H1 (cell line): ENCODE measurements at regions not wholly inside any gene's neighbourhood (a gene's known extent, or its start where the extent isn't known, plus 50 kb on each side); places are given as distances from the start of the nearest gene placed in this dataset.

Experiments
- CTCF ChIA-PET: fragments of 300-600 bp; sonication (Branson Sonifier 250); formaldehyde crosslinking; loops from one replicate; lab custom pipeline; 2021; ENCODE audit not compliant: partially characterized antibody; lab: Charles Lee
- POLR2A ChIA-PET: fragments of 300-600 bp; sonication (Branson Sonifier 250); formaldehyde crosslinking; loops from one replicate; lab custom pipeline; 2021; ENCODE audit warnings: inconsistent platforms; ENCODE audit not compliant: partially characterized antibody; lab: Charles Lee
- DNase-seq, 2 experiments: peaks; one replicate each; pipeline versions ENCODE4 v3.0.0 to v3.0.0-alpha.2; 2010 to 2022; ENCODE audit warnings: low spot score in 2 of 2, low read depth in 1 of 2, mixed read lengths in 1 of 2
- FAIRE-seq: peaks from 2 replicates; lab custom pipeline; 2011; peaks lifted over from hg19 to GRCh38; lab: Jason Lieb, UNC
- H2AFZ ChIP-seq: 2 replicates; pipeline ENCODE4 v1.8.1; 2012; ENCODE audit warnings: low read length, inconsistent platforms
- H2AK5ac ChIP-seq: 2 replicates; pipeline ENCODE4 v1.6.1; 2013; ENCODE audit warnings: low read depth, low read length
- H2BK120ac ChIP-seq: replicated peaks from 2 replicates; pipeline ENCODE3; 2013; ENCODE audit warnings: low read depth, low read length, inconsistent platforms
- H2BK12ac ChIP-seq: 2 replicates; pipeline ENCODE4 v1.6.1; 2013; ENCODE audit warnings: low read depth, low read length
- H2BK15ac ChIP-seq: 2 replicates; pipeline ENCODE4 v1.6.1; 2013; ENCODE audit warnings: low read length
- H2BK20ac ChIP-seq: 2 replicates; pipeline ENCODE4 v1.6.1; 2013; ENCODE audit warnings: low read length
- H2BK5ac ChIP-seq: 2 replicates; pipeline ENCODE4 v1.6.1; 2013; ENCODE audit warnings: low read depth, low read length
- H3K14ac ChIP-seq: 2 replicates; pipeline ENCODE4 v1.6.1; 2013; ENCODE audit warnings: inconsistent platforms; ENCODE audit not compliant: insufficient read length
- H3K18ac ChIP-seq: 2 replicates; pipeline ENCODE4 v1.6.1; 2013; ENCODE audit warnings: low read length; ENCODE audit errors: extremely low read depth
- H3K23ac ChIP-seq: 2 replicates; pipeline ENCODE4 v1.6.1; 2013; ENCODE audit warnings: inconsistent platforms; ENCODE audit not compliant: insufficient read length
- H3K23me2 ChIP-seq: 2 replicates; pipeline ENCODE4 v1.6.1; 2013; ENCODE audit warnings: low read depth, low read length
- H3K27ac ChIP-seq: 2 replicates; pipeline ENCODE4 v1.6.1; 2011; ENCODE audit warnings: low read depth, low read length, inconsistent platforms
- H3K27me3 ChIP-seq, 4 experiments: replicated peaks in 1 of 4; 1 replicate in 1 of 4; 2 replicates in 3 of 4; pipeline versions ENCODE4 v1.6.1 to v1.8.1; 2011 to 2013; ENCODE audit warnings: low read length in 3 of 4, mild to moderate bottlenecking in 3 of 4, inconsistent platforms in 2 of 4, mixed read lengths in 2 of 4, moderate library complexity in 1 of 4; ENCODE audit not compliant: control insufficient read depth in 3 of 4, insufficient read depth in 3 of 4; ENCODE audit errors: extremely low read depth in 1 of 4
- H3K36me3 ChIP-seq, 4 experiments: 2 replicates each; pipeline versions ENCODE4 v1.6.1 to v1.8.1; 2011 to 2013; ENCODE audit warnings: mild to moderate bottlenecking in 4 of 4, low read length in 3 of 4, moderate library complexity in 2 of 4, control low read depth in 1 of 4, inconsistent platforms in 1 of 4; ENCODE audit not compliant: insufficient read depth in 4 of 4, control insufficient read depth in 2 of 4
- H3K4ac ChIP-seq: replicated peaks from 2 replicates; pipeline ENCODE3; 2013; ENCODE audit warnings: low read length, low read depth, mixed read lengths, inconsistent platforms; ENCODE audit not compliant: insufficient read length
- H3K4me1 ChIP-seq, 4 experiments: replicated peaks in 1 of 4; 1 replicate in 1 of 4; 2 replicates in 3 of 4; pipeline versions ENCODE4 v1.6.1 to v1.8.1; 2011 to 2013; ENCODE audit warnings: low read length in 3 of 4, inconsistent platforms in 2 of 4, mixed read lengths in 1 of 4; ENCODE audit not compliant: insufficient read depth in 4 of 4, control insufficient read depth in 3 of 4
- H3K4me2 ChIP-seq, 2 experiments: 2 replicates each; pipeline versions ENCODE4 v1.6.1 to v1.8.1; 2011 to 2013; ENCODE audit warnings: low read depth in 2 of 2, low read length in 2 of 2, control low read depth in 1 of 2, inconsistent platforms in 1 of 2, mild to moderate bottlenecking in 1 of 2; ENCODE audit not compliant: insufficient read depth in 1 of 2
- H3K4me3 ChIP-seq, 4 experiments: fragments of 200-600, 300-600 bp in 1 of 4; sonication (generic), shearing (Covaris generic), sonication (Bioruptor Twin) in 1 of 4; 2 replicates each; pipeline versions ENCODE4 v1.5.1 to v1.8.1; 2011 to 2016; ENCODE audit warnings: low read length in 4 of 4, low read depth in 3 of 4, control low read depth in 2 of 4, inconsistent platforms in 2 of 4, mild to moderate bottlenecking in 2 of 4, mixed read lengths in 1 of 4, moderate library complexity in 1 of 4; ENCODE audit not compliant: insufficient read depth in 2 of 4; ENCODE audit errors: extremely low read depth in 1 of 4
- H3K56ac ChIP-seq: replicated peaks from 2 replicates; pipeline ENCODE3; 2013; ENCODE audit warnings: low read depth, mild to moderate bottlenecking, mixed read lengths, low read length, inconsistent platforms; ENCODE audit not compliant: insufficient read length
- H3K79me1 ChIP-seq: 2 replicates; pipeline ENCODE4 v1.6.1; 2013; ENCODE audit warnings: low read depth, low read length, control low read depth
- H3K79me2 ChIP-seq, 2 experiments: 2 replicates each; pipeline versions ENCODE4 v1.6.1 to v1.8.1; 2012 to 2013; ENCODE audit warnings: low read length in 2 of 2, mild to moderate bottlenecking in 2 of 2, inconsistent platforms in 1 of 2; ENCODE audit not compliant: insufficient read depth in 2 of 2, control insufficient read depth in 1 of 2
- H3K9ac ChIP-seq, 4 experiments: replicated peaks in 1 of 4; 1 replicate in 1 of 4; 2 replicates in 3 of 4; pipeline versions ENCODE4 v1.6.1 to v1.8.1; 2011 to 2013; ENCODE audit warnings: low read depth in 3 of 4, low read length in 3 of 4, control low read depth in 2 of 4, mild to moderate bottlenecking in 2 of 4, moderate library complexity in 2 of 4, inconsistent platforms in 1 of 4; ENCODE audit errors: extremely low read depth in 1 of 4
- H3K9me3 ChIP-seq, 2 experiments: 2 replicates each; pipeline versions ENCODE4 v1.6.1 to v1.8.1; 2012 to 2013; ENCODE audit warnings: mild to moderate bottlenecking in 2 of 2, moderate library complexity in 2 of 2, control low read depth in 1 of 2, inconsistent platforms in 1 of 2, low read depth in 1 of 2, low read length in 1 of 2, mixed read lengths in 1 of 2; ENCODE audit not compliant: insufficient read depth in 2 of 2
- H4K20me1 ChIP-seq, 2 experiments: replicated peaks in 1 of 2; 2 replicates each; pipeline versions ENCODE3 to v1.8.1; 2011 to 2013; ENCODE audit warnings: inconsistent platforms in 2 of 2, low read length in 2 of 2, mild to moderate bottlenecking in 1 of 2; ENCODE audit not compliant: insufficient read depth in 2 of 2, control insufficient read depth in 1 of 2
- H4K5ac ChIP-seq: 2 replicates; pipeline ENCODE4 v1.6.1; 2013; ENCODE audit warnings: low read length, low read depth, mixed read lengths, inconsistent platforms; ENCODE audit not compliant: insufficient read length
- H4K8ac ChIP-seq: 2 replicates; pipeline ENCODE4 v1.8.0; 2013; ENCODE audit warnings: mild to moderate bottlenecking, moderate library complexity, low read length, inconsistent platforms; ENCODE audit not compliant: insufficient read depth; ENCODE audit errors: extremely low read depth
- H4K91ac ChIP-seq: replicated peaks from 2 replicates; pipeline ENCODE3; 2013; ENCODE audit warnings: low read length, mixed read lengths, inconsistent platforms; ENCODE audit not compliant: insufficient read length
- ASH2L ChIP-seq: fragments of 200-600, 300-600 bp; sonication (generic); IDR thresholded peaks from one replicate; pipeline ENCODE4 v1.7.1; 2017; ENCODE audit warnings: low read length
- ATF3 ChIP-seq: IDR thresholded peaks from 2 replicates; pipeline ENCODE4 v1.6.1; 2011; ENCODE audit warnings: low read depth, mild to moderate bottlenecking, low read length; ENCODE audit not compliant: insufficient read depth
- BCL11A ChIP-seq, 2 experiments: IDR thresholded peaks; one replicate each; pipeline ENCODE4 v1.6.1; 2011; ENCODE audit warnings: low read depth in 2 of 2, low read length in 2 of 2, mild to moderate bottlenecking in 2 of 2
- EZH2 ChIP-seq: fragments of 200-600 bp; sonication (generic); IDR thresholded peaks from 2 replicates; pipeline ENCODE4 v1.7.1; 2012; ENCODE audit warnings: low read depth, mild to moderate bottlenecking, moderate library complexity, low read length, inconsistent platforms; ENCODE audit not compliant: severe bottlenecking
- GABPA ChIP-seq: IDR thresholded peaks from 2 replicates; pipeline ENCODE4 v1.6.1; 2011; ENCODE audit warnings: mild to moderate bottlenecking, low read length, moderate library complexity, borderline replicate concordance; ENCODE audit not compliant: insufficient read depth
- MAFK ChIP-seq: IDR thresholded peaks from 2 replicates; pipeline ENCODE4 v1.6.1; 2012; ENCODE audit warnings: low read depth, mild to moderate bottlenecking, improper control_type of control experiment, low read length
- POLR2A ChIP-seq, 2 experiments: IDR thresholded peaks; 1 replicate in 1 of 2; 2 replicates in 1 of 2; pipeline ENCODE4 v1.6.1; 2011; ENCODE audit warnings: low read depth in 2 of 2, low read length in 2 of 2, mild to moderate bottlenecking in 2 of 2; ENCODE audit errors: control extremely low read depth in 1 of 2
- RBBP5 ChIP-seq: IDR thresholded peaks from 2 replicates; pipeline ENCODE4 v1.7.1; 2012; ENCODE audit warnings: low read depth, mild to moderate bottlenecking, inconsistent platforms, low read length, moderate library complexity, borderline replicate concordance
- RFX5 ChIP-seq: IDR thresholded peaks from 2 replicates; pipeline ENCODE4 v1.6.1; 2011; ENCODE audit warnings: low read depth, low read length, improper control_type of control experiment, borderline replicate concordance
- SIRT6 ChIP-seq: IDR thresholded peaks from one replicate; pipeline ENCODE4 v1.7.1; 2012; ENCODE audit warnings: low read length, inconsistent platforms
- SP2 ChIP-seq: IDR thresholded peaks from 2 replicates; pipeline ENCODE4 v1.6.1; 2012; ENCODE audit warnings: mild to moderate bottlenecking, low read length, inconsistent platforms
- TBP ChIP-seq: IDR thresholded peaks from 2 replicates; pipeline ENCODE4 v1.6.1; 2011; ENCODE audit warnings: low read depth, low read length, improper control_type of control experiment
- WGBS, 2 experiments: shearing (Covaris generic) in 1 of 2; methylation state at CpG; one replicate each; pipeline versions ENCODE4 v1.1.6 to v1.1.7; 2013 to 2015; ENCODE audit warnings: low lambda C conversion rate in 2 of 2, mixed read lengths in 2 of 2, inconsistent platforms in 1 of 2, low coverage in 1 of 2, missing lambda C conversion rate in 1 of 2; ENCODE audit not compliant: insufficient replicate concordance in 2 of 2, insufficient coverage in 1 of 2, insufficient read length in 1 of 2; ENCODE audit errors: extremely low coverage in 1 of 2, missing lambda C conversion rate in 1 of 2; 5-methylcytosine and 5-hydroxymethylcytosine counted together

DNA sequence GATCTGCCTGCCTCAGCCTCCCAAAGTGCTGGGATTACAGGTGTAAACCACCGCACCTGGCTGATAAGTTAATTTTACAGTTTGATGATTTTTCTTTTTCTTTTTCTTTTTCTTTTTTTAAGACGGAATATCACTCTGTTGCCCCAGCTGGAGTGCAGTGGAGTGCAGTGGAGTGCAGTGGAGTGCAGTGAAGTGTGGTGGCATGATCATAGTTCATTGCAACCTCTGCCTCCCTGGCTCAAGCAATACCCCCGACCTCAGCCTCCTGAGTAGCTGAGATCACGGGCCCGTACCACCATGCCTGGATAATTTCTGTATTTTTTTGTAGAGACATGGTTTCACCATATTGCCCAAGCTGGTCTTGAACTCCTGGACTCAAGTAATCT, 84.4 kb upstream of the CXADR start:
- Histone ChIP-seq H4K91ac (no peak overlapping the region), H2BK5ac (no peak overlapping the region), H3K27ac (no peak overlapping the region), H3K9ac (no peak overlapping the region), H2AFZ (no peak overlapping the region), H3K4ac (no peak overlapping the region), H3K36me3 (no peaks in the 10 kb centered on the region), H3K23ac (no peak overlapping the region), H3K4me3 (no peak overlapping the region), H4K8ac (no peak overlapping the region), H3K18ac (no peak overlapping the region), H2BK120ac (no peak overlapping the region), H2BK12ac (no peak overlapping the region), H3K14ac (no peak overlapping the region), H3K79me1 (no peaks in the 10 kb centered on the region), H2BK20ac (no peak overlapping the region), H3K9me3 (no peaks in the 10 kb centered on the region), H3K56ac (no peak overlapping the region), H2BK15ac (no peak overlapping the region), H3K79me2 (no peaks in the 10 kb centered on the region), H3K4me2 (no peak overlapping the region), H2AK5ac (no peak overlapping the region), H4K5ac (no peak overlapping the region), H3K27me3 (no peaks in the 10 kb centered on the region), H4K20me1 (no peaks in the 10 kb centered on the region), H3K23me2 (no peaks in the 10 kb centered on the region), H3K4me1 (peaks cover 0 to 4% (median 0%) of the 10 kb centered on the region in 4 experiments; a peak in 1 of 7 replicates)
- ChIA-PET POLR2A (no interaction called here), CTCF (interaction anchor here (0.6 kb wide), 1 partner anchor 15 kb away, joined by 3 read pairs; no protein-coding TSS in a partner anchor)
- TF ChIP-seq EZH2 (no peak), SIRT6 (no peak), TBP (no peak), ASH2L (no peak), MAFK (no peak), SP2 (no peak), GABPA (no peak), RBBP5 (no peak), BCL11A (IDR thresholded peaks at IDR 0.05; ENCODE audit: low read depth in 2 of 2, low read length in 2 of 2) (no peak), RFX5 (no peak), ATF3 (no peak), POLR2A (IDR thresholded peaks at IDR 0.05; ENCODE audit: control extremely low read depth in 1 of 2, low read depth in 2 of 2, low read length in 2 of 2) (no peak)
- DNase-seq: no peak
- WGBS, 2 experiments: 94% methylated on average over 4 of the region's 5 CpGs; no CpG with 5 or more reads in 1 of the 2 experiments
- FAIRE-seq: no peak
